ENCODE measurements at regions not wholly inside any gene's neighbourhood (a gene's known extent, or its start where the extent isn't known, plus 50 kb on each side); places are given as distances from the start of the nearest gene placed in this dataset.
A peak's percentile ranks its signal among the peaks of the same experiment; 100 is the strongest.

DNA sequence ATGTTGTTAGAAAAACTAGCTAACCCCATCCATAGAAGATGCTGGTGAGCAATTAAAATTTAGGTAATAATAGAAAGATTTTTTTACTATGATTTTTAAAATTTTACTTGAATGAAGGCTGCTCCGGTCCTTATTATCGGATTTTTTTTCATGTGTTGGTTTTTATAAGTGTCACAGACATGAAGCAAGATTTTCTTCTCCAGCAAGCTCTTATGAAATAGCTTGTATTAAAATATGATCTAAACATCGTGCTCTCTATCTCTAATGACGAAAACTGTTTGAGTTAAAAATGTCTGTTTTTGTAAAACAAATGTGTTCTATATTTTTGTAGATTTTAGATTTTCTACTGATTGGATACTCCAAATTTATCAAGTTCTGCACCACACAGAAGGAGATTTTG is 339.6 kb downstream of the ZNF536 start:
- H3K27me3 ChIP-seq, result peaks cover 5% of the 10 kb centered on the region
- no peaks in the 10 kb centered on the region for H3K79me2 ChIP-seq
- H3K9me3 ChIP-seq (ENCODE audit: low read depth), result no peaks in the 10 kb centered on the region
- H3K27ac ChIP-seq, result no peak overlapping the region
- H3K4me3 ChIP-seq, result no peak overlapping the region
- H3K4me2 ChIP-seq, result no peak overlapping the region
- H4K20me1 ChIP-seq (ENCODE audit: insufficient read depth, poor library complexity, severe bottlenecking), result no peaks in the 10 kb centered on the region
- no peaks in the 10 kb centered on the region for H3K36me3 ChIP-seq (replicated peaks; ENCODE audit: insufficient read depth, low read depth)
- DNase-seq (ENCODE audit: low spot score), result no peak
- H2AFZ ChIP-seq, result no peak overlapping the region
- no peaks in the 10 kb centered on the region for H3K9me2 ChIP-seq (replicated peaks; ENCODE audit: insufficient read depth)
- no peaks in the 10 kb centered on the region for H3K4me1 ChIP-seq (ENCODE audit: insufficient read depth)
- TF ChIP-seq EZH2 (IDR thresholded peaks at IDR 0.05; ENCODE audit: borderline replicate concordance) (no peak), CTCF (IDR thresholded peaks at IDR 0.05; ENCODE audit: poor library complexity) (no peak), EZH2phosphoT487 (IDR thresholded peaks at IDR 0.05; ENCODE audit: low read depth, severe bottlenecking, unreplicated experiment) (no peak)
- 88% methylated on average over 4 of the region's 4 CpGs for WGBS (ENCODE audit: low lambda C conversion rate, missing lambda C conversion rate)

DNA sequence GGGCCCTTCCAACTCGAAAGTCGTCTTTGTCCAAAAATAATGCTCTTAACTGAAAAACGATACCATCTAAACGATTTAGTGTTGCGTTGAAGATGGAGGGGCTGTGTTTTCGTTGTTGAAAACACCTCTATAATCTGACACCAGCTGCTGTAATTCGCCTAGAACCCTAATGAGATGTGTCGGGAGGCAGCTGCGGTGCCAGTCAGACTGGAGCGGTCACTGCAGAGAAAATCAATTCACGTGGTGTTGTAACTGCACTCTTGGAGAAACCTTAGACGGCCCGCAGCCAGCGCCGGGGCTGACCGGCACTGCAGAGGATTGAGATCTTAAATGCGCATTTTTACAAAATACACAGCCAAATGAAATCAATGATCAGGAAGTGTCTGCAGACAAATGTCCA is 339.1 kb downstream of the ZNF536 start:
- WGBS (ENCODE audit: low lambda C conversion rate, missing lambda C conversion rate), result 44% methylated on average over 17 of the region's 17 CpGs
- no peaks in the 10 kb centered on the region for H3K9me3 ChIP-seq (ENCODE audit: low read depth)
- no peaks in the 10 kb centered on the region for H3K9me2 ChIP-seq (replicated peaks; ENCODE audit: insufficient read depth)
- DNase-seq (ENCODE audit: low spot score), result no peak
- no peak overlapping the region for H2AFZ ChIP-seq
- no peaks in the 10 kb centered on the region for H3K4me1 ChIP-seq (ENCODE audit: insufficient read depth)
- H3K4me3 ChIP-seq, result no peak overlapping the region
- no peak for TF ChIP-seq EZH2 (IDR thresholded peaks at IDR 0.05; ENCODE audit: borderline replicate concordance)
- no peak for TF ChIP-seq CTCF (IDR thresholded peaks at IDR 0.05; ENCODE audit: poor library complexity)
- TF ChIP-seq EZH2phosphoT487 (IDR thresholded peaks at IDR 0.05; ENCODE audit: low read depth, severe bottlenecking, unreplicated experiment), result no peak
- no peak overlapping the region for H3K27ac ChIP-seq
- H3K27me3 ChIP-seq, result peaks cover 5% of the 10 kb centered on the region
- no peaks in the 10 kb centered on the region for H3K36me3 ChIP-seq (replicated peaks; ENCODE audit: insufficient read depth, low read depth)
- H3K79me2 ChIP-seq, result no peaks in the 10 kb centered on the region
- peak overlapping the region; percentile 40 for H3K4me2 ChIP-seq
- no peaks in the 10 kb centered on the region for H4K20me1 ChIP-seq (ENCODE audit: insufficient read depth, poor library complexity, severe bottlenecking)

GRCh38 chr19:30710721-30711120 is 338.5 kb downstream of the ZNF536 start:
- no peaks in the 10 kb centered on the region for H3K79me2 ChIP-seq

More at GRCh38 chr19:30710721-30711120, 338.5 kb downstream of the ZNF536 start:
- H3K4me3 ChIP-seq, result no peak overlapping the region
- no peaks in the 10 kb centered on the region for H3K4me1 ChIP-seq (ENCODE audit: insufficient read depth)
- peaks cover 5% of the 10 kb centered on the region for H3K27me3 ChIP-seq
- H4K20me1 ChIP-seq (ENCODE audit: insufficient read depth, poor library complexity, severe bottlenecking), result no peaks in the 10 kb centered on the region
- H3K9me2 ChIP-seq (replicated peaks; ENCODE audit: insufficient read depth), result no peaks in the 10 kb centered on the region
- TF ChIP-seq CTCF (IDR thresholded peaks at IDR 0.05; ENCODE audit: poor library complexity), result no peak
- TF ChIP-seq EZH2phosphoT487 (IDR thresholded peaks at IDR 0.05; ENCODE audit: low read depth, severe bottlenecking, unreplicated experiment), result no peak
- TF ChIP-seq EZH2 (IDR thresholded peaks at IDR 0.05; ENCODE audit: borderline replicate concordance), result no peak
- H3K4me2 ChIP-seq, result peak overlapping the region; percentile 40
- 87% methylated on average over 12 of the region's 12 CpGs for WGBS (ENCODE audit: low lambda C conversion rate, missing lambda C conversion rate)
- H3K36me3 ChIP-seq (replicated peaks; ENCODE audit: insufficient read depth, low read depth), result no peaks in the 10 kb centered on the region
- H3K9me3 ChIP-seq (ENCODE audit: low read depth), result no peaks in the 10 kb centered on the region
- no peak overlapping the region for H2AFZ ChIP-seq
- no peak overlapping the region for H3K27ac ChIP-seq
- DNase-seq (ENCODE audit: low spot score), result no peak

Data from hepatocyte (in vitro differentiated cells).